ENCODE measurements at regions not wholly inside any gene's neighbourhood (a gene's known extent, or its start where the extent isn't known, plus 50 kb on each side); places are given as distances from the start of the nearest gene placed in this dataset.

GRCh38 chr1:177476676-177477075, 305.9 kb downstream of the BRINP2 start:
- no peak overlapping the region for H3K27ac Mint-ChIP-seq
- no peaks in the 10 kb centered on the region for H3K36me3 Mint-ChIP-seq (ENCODE audit: low read depth)
- H3K4me1 Mint-ChIP-seq: no peaks in the 10 kb centered on the region
- ATAC-seq: no peak
- no peak overlapping the region for H3K4me3 Mint-ChIP-seq
- peaks cover 4% of the 10 kb centered on the region for H3K9me3 Mint-ChIP-seq (ENCODE audit: low read depth)
- ChIA-PET POLR2A (no interaction called here), CTCF (no interaction called here)
- intact Hi-C loops (cut with DNase I, micrococcal nuclease): no loop called here
- no peak for DNase-seq
- H3K27me3 Mint-ChIP-seq: no peaks in the 10 kb centered on the region

GRCh38 chr1:177472567-177472966, 301.8 kb downstream of the BRINP2 start:
- POLR2A ChIA-PET: no interaction called here
- ATAC-seq (no peak), DNase-seq (no peak)
- Mint-ChIP-seq H3K4me3 (no peak overlapping the region), H3K27me3 (no peaks in the 10 kb centered on the region), H3K36me3 (ENCODE audit: low read depth) (no peaks in the 10 kb centered on the region), H3K27ac (no peak overlapping the region), H3K9me3 (ENCODE audit: low read depth) (peaks cover 7% of the 10 kb centered on the region), H3K4me1 (no peaks in the 10 kb centered on the region)
- CTCF ChIA-PET: no interaction called here
- intact Hi-C loops (cut with DNase I, micrococcal nuclease): no loop called here

GRCh38 chr1:177471244-177471643, 300.5 kb downstream of the BRINP2 start:
- CTCF ChIA-PET: no interaction called here
- no peaks in the 10 kb centered on the region for H3K27me3 Mint-ChIP-seq
- H3K36me3 Mint-ChIP-seq (ENCODE audit: low read depth): no peaks in the 10 kb centered on the region
- intact Hi-C loops (cut with DNase I, micrococcal nuclease): no loop called here
- H3K9me3 Mint-ChIP-seq (ENCODE audit: low read depth): peaks cover 10% of the 10 kb centered on the region
- no peak overlapping the region for H3K27ac Mint-ChIP-seq
- no peak for DNase-seq
- ATAC-seq: no peak
- no peaks in the 10 kb centered on the region for H3K4me1 Mint-ChIP-seq
- POLR2A ChIA-PET: interaction anchor here (0.6 kb wide), 1 partner anchor 247 kb away, joined by 6 read pairs; no protein-coding TSS in a partner anchor
- H3K4me3 Mint-ChIP-seq: no peak overlapping the region

GRCh38 chr1:177469519-177469918, 298.8 kb downstream of the BRINP2 start:
- no peak overlapping the region for H3K4me3 Mint-ChIP-seq
- ChIA-PET POLR2A (no interaction called here), CTCF (no interaction called here)
- intact Hi-C loops (cut with DNase I, micrococcal nuclease): no loop called here
- H3K4me1 Mint-ChIP-seq: no peaks in the 10 kb centered on the region
- H3K27ac Mint-ChIP-seq: no peak overlapping the region
- no peaks in the 10 kb centered on the region for H3K36me3 Mint-ChIP-seq (ENCODE audit: low read depth)
- DNase-seq (no peak), ATAC-seq (no peak)
- H3K27me3 Mint-ChIP-seq: no peaks in the 10 kb centered on the region
- H3K9me3 Mint-ChIP-seq (ENCODE audit: low read depth): peaks cover 7% of the 10 kb centered on the region

GRCh38 chr1:177466286-177466685, 295.5 kb downstream of the BRINP2 start:
- POLR2A ChIA-PET: no interaction called here
- CTCF ChIA-PET: no interaction called here
- Mint-ChIP-seq H3K9me3 (ENCODE audit: low read depth) (peaks cover 8% of the 10 kb centered on the region), H3K27me3 (no peaks in the 10 kb centered on the region), H3K4me3 (no peak overlapping the region), H3K4me1 (no peaks in the 10 kb centered on the region), H3K36me3 (ENCODE audit: low read depth) (no peaks in the 10 kb centered on the region), H3K27ac (no peak overlapping the region)
- ATAC-seq: no peak
- intact Hi-C loops (cut with DNase I, micrococcal nuclease): no loop called here
- DNase-seq: no peak

GRCh38 chr1:177464686-177465085, 293.9 kb downstream of the BRINP2 start:
- Mint-ChIP-seq H3K36me3 (ENCODE audit: low read depth) (no peaks in the 10 kb centered on the region), H3K27ac (no peak overlapping the region), H3K9me3 (ENCODE audit: low read depth) (peaks cover 4% of the 10 kb centered on the region), H3K4me1 (no peaks in the 10 kb centered on the region), H3K27me3 (no peaks in the 10 kb centered on the region), H3K4me3 (no peak overlapping the region)
- POLR2A ChIA-PET: no interaction called here
- CTCF ChIA-PET: no interaction called here
- DNase-seq: no peak
- ATAC-seq: no peak
- intact Hi-C loops (cut with DNase I, micrococcal nuclease): no loop called here

- POLR2A ChIA-PET: no interaction called here
- peaks cover 2% of the 10 kb centered on the region for H3K9me3 Mint-ChIP-seq (ENCODE audit: low read depth)
- H3K27me3 Mint-ChIP-seq: no peaks in the 10 kb centered on the region
- DNase-seq (no peak), ATAC-seq (no peak)
- intact Hi-C loops (cut with DNase I, micrococcal nuclease): no loop called here
- H3K4me3 Mint-ChIP-seq: no peak overlapping the region
- CTCF ChIA-PET: no interaction called here
- no peak overlapping the region for H3K27ac Mint-ChIP-seq
- no peaks in the 10 kb centered on the region for H3K4me1 Mint-ChIP-seq
- no peaks in the 10 kb centered on the region for H3K36me3 Mint-ChIP-seq (ENCODE audit: low read depth)
Measured at GRCh38 chr1:177451191-177451590, 280.4 kb downstream of the BRINP2 start.

- peaks cover 5% of the 10 kb centered on the region for H3K9me3 Mint-ChIP-seq (ENCODE audit: low read depth)
- no peak overlapping the region for H3K27ac Mint-ChIP-seq
- H3K27me3 Mint-ChIP-seq: no peaks in the 10 kb centered on the region
- H3K4me1 Mint-ChIP-seq: no peaks in the 10 kb centered on the region
- ATAC-seq (no peak), DNase-seq (no peak)
- intact Hi-C loops (cut with DNase I, micrococcal nuclease): no loop called here
- no peak overlapping the region for H3K4me3 Mint-ChIP-seq
- CTCF ChIA-PET: interaction anchor here (0.6 to 0.7 kb wide), 2 partner anchors 183 to 1044 kb away, joined by 3 read pairs; no protein-coding TSS in a partner anchor
- POLR2A ChIA-PET: no interaction called here
- no peaks in the 10 kb centered on the region for H3K36me3 Mint-ChIP-seq (ENCODE audit: low read depth)
Measured at GRCh38 chr1:177448652-177449357, 278.0 kb downstream of the BRINP2 start.

GRCh38 chr1:177448036-177448615, 277.4 kb downstream of the BRINP2 start:
- peaks cover 5% of the 10 kb centered on the region for H3K9me3 Mint-ChIP-seq (ENCODE audit: low read depth)
- no peaks in the 10 kb centered on the region for H3K4me1 Mint-ChIP-seq
- no peaks in the 10 kb centered on the region for H3K36me3 Mint-ChIP-seq (ENCODE audit: low read depth)

GRCh38 chr1:177444997-177445746, 274.4 kb downstream of the BRINP2 start:
- Mint-ChIP-seq H3K4me1 (no peaks in the 10 kb centered on the region), H3K27me3 (no peaks in the 10 kb centered on the region), H3K4me3 (no peak overlapping the region), H3K27ac (no peak overlapping the region), H3K9me3 (ENCODE audit: low read depth) (peaks cover 10% of the 10 kb centered on the region), H3K36me3 (ENCODE audit: low read depth) (no peaks in the 10 kb centered on the region)
- POLR2A ChIA-PET: no interaction called here
- intact Hi-C loops (cut with DNase I, micrococcal nuclease): no loop called here
- CTCF ChIA-PET: no interaction called here
- no peak for ATAC-seq
- DNase-seq: no peak

More at GRCh38 chr1:177448036-177448615, 277.4 kb downstream of the BRINP2 start:
- Mint-ChIP-seq H3K27me3 (no peaks in the 10 kb centered on the region), H3K27ac (no peak overlapping the region), H3K4me3 (no peak overlapping the region)
- POLR2A ChIA-PET: no interaction called here
- DNase-seq (no peak), ATAC-seq (no peak)
- intact Hi-C loops (cut with DNase I, micrococcal nuclease): no loop called here
- CTCF ChIA-PET: interaction anchor here (0.6 to 1.0 kb wide), 3 partner anchors 82 to 1045 kb away, joined by 3 read pairs; no protein-coding TSS in a partner anchor

- H3K27me3 Mint-ChIP-seq: no peaks in the 10 kb centered on the region
- peaks cover 8% of the 10 kb centered on the region for H3K9me3 Mint-ChIP-seq (ENCODE audit: low read depth)
- no peaks in the 10 kb centered on the region for H3K36me3 Mint-ChIP-seq (ENCODE audit: low read depth)
- POLR2A ChIA-PET: no interaction called here
- CTCF ChIA-PET: interaction anchor here (0.6 kb wide), 1 partner anchor 27 kb away, joined by 3 read pairs; no protein-coding TSS in a partner anchor
- no peak overlapping the region for H3K4me3 Mint-ChIP-seq
- H3K4me1 Mint-ChIP-seq: no peaks in the 10 kb centered on the region
- intact Hi-C loops (cut with DNase I, micrococcal nuclease): no loop called here
- H3K27ac Mint-ChIP-seq: no peak overlapping the region
- DNase-seq (no peak), ATAC-seq (no peak)
Measured at GRCh38 chr1:177443003-177443402, 272.2 kb downstream of the BRINP2 start.

GRCh38 chr1:177442584-177442983, 271.8 kb downstream of the BRINP2 start:
- H3K9me3 Mint-ChIP-seq (ENCODE audit: low read depth): peaks cover 8% of the 10 kb centered on the region
- no peaks in the 10 kb centered on the region for H3K4me1 Mint-ChIP-seq
- no peaks in the 10 kb centered on the region for H3K27me3 Mint-ChIP-seq
- intact Hi-C loops (cut with DNase I, micrococcal nuclease): no loop called here
- no peak overlapping the region for H3K27ac Mint-ChIP-seq
- DNase-seq (no peak), ATAC-seq (no peak)
- ChIA-PET CTCF (no interaction called here), POLR2A (no interaction called here)
- H3K36me3 Mint-ChIP-seq (ENCODE audit: low read depth): no peaks in the 10 kb centered on the region
- no peak overlapping the region for H3K4me3 Mint-ChIP-seq

All from activated CD4-positive, alpha-beta T cell treated with anti-CD3 and anti-CD28 coated beads for 36 hours (primary cell).